ENCODE measurements at regions not wholly inside any gene's neighbourhood (a gene's known extent, or its start where the extent isn't known, plus 50 kb on each side); places are given as distances from the start of the nearest gene placed in this dataset.

- no peak for TF ChIP-seq EZH2 (IDR thresholded peaks at IDR 0.05; ENCODE audit: low read depth)
- TF ChIP-seq, protein P1, sequence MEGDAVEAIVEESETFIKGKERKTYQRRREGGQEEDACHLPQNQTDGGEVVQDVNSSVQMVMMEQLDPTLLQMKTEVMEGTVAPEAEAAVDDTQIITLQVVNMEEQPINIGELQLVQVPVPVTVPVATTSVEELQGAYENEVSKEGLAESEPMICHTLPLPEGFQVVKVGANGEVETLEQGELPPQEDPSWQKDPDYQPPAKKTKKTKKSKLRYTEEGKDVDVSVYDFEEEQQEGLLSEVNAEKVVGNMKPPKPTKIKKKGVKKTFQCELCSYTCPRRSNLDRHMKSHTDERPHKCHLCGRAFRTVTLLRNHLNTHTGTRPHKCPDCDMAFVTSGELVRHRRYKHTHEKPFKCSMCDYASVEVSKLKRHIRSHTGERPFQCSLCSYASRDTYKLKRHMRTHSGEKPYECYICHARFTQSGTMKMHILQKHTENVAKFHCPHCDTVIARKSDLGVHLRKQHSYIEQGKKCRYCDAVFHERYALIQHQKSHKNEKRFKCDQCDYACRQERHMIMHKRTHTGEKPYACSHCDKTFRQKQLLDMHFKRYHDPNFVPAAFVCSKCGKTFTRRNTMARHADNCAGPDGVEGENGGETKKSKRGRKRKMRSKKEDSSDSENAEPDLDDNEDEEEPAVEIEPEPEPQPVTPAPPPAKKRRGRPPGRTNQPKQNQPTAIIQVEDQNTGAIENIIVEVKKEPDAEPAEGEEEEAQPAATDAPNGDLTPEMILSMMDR (conservative IDR thresholded peaks at IDR 0.05): no peak
These were observed 298.6 kb downstream of the CYP26B1 start for GRCh38 chr2:71849111-71849510.

Measured in PC-9 (cell line).